ENCODE measurements at regions not wholly inside any gene's neighbourhood (a gene's known extent, or its start where the extent isn't known, plus 50 kb on each side); places are given as distances from the start of the nearest gene placed in this dataset.
A peak's percentile ranks its signal among the peaks of the same experiment; 100 is the strongest.

- ATAC-seq (no peak), DNase-seq (no peak)
- Histone ChIP-seq H3K4me3 (no peak overlapping the region), H3K36me3 (no peaks in the 10 kb centered on the region), H3K27me3 (no peaks in the 10 kb centered on the region), H3K4me1 (no peaks in the 10 kb centered on the region), H3K27ac (peak overlapping the region; percentile 47), H3K9me3 (no peaks in the 10 kb centered on the region)
- intact Hi-C loops (cut with DNase I) = no loop called here
- TF ChIP-seq, protein P1, sequence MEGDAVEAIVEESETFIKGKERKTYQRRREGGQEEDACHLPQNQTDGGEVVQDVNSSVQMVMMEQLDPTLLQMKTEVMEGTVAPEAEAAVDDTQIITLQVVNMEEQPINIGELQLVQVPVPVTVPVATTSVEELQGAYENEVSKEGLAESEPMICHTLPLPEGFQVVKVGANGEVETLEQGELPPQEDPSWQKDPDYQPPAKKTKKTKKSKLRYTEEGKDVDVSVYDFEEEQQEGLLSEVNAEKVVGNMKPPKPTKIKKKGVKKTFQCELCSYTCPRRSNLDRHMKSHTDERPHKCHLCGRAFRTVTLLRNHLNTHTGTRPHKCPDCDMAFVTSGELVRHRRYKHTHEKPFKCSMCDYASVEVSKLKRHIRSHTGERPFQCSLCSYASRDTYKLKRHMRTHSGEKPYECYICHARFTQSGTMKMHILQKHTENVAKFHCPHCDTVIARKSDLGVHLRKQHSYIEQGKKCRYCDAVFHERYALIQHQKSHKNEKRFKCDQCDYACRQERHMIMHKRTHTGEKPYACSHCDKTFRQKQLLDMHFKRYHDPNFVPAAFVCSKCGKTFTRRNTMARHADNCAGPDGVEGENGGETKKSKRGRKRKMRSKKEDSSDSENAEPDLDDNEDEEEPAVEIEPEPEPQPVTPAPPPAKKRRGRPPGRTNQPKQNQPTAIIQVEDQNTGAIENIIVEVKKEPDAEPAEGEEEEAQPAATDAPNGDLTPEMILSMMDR (IDR thresholded peaks at IDR 0.05) = no peak
These were observed 369.6 kb upstream of the ADGRL2 start for GRCh38 chr1:81430955-81431623.

GRCh38 chr1:81430236-81430938, 370.3 kb upstream of the ADGRL2 start:
- intact Hi-C loops (cut with DNase I) = no loop called here
- no peaks in the 10 kb centered on the region for H3K27me3 ChIP-seq
- TF ChIP-seq, protein P1 (IDR thresholded peaks at IDR 0.05) = no peak
- H3K9me3 ChIP-seq = no peaks in the 10 kb centered on the region
- no peak overlapping the region for H3K4me3 ChIP-seq
- H3K4me1 ChIP-seq = no peaks in the 10 kb centered on the region
- ATAC-seq (no peak), DNase-seq (no peak)
- peak overlapping the region; percentile 47 for H3K27ac ChIP-seq
- no peaks in the 10 kb centered on the region for H3K36me3 ChIP-seq

- Histone ChIP-seq H3K9me3 (no peaks in the 10 kb centered on the region), H3K27me3 (no peaks in the 10 kb centered on the region), H3K27ac (no peak overlapping the region), H3K4me3 (no peak overlapping the region), H3K36me3 (no peaks in the 10 kb centered on the region), H3K4me1 (no peaks in the 10 kb centered on the region)
- no peak for ATAC-seq
- TF ChIP-seq, protein P1 (IDR thresholded peaks at IDR 0.05) = no peak
- DNase-seq = no peak
- intact Hi-C loops (cut with DNase I) = no loop called here
These were observed 371.7 kb upstream of the ADGRL2 start for GRCh38 chr1:81428998-81429397.

GRCh38 chr1:81424816-81425215, 375.9 kb upstream of the ADGRL2 start:
- intact Hi-C loops (cut with DNase I) = no loop called here
- Histone ChIP-seq H3K27me3 (no peaks in the 10 kb centered on the region), H3K36me3 (no peaks in the 10 kb centered on the region), H3K27ac (no peak overlapping the region), H3K9me3 (no peaks in the 10 kb centered on the region), H3K4me3 (no peak overlapping the region), H3K4me1 (no peaks in the 10 kb centered on the region)
- TF ChIP-seq, protein P1 (IDR thresholded peaks at IDR 0.05) = no peak
- DNase-seq = no peak
- no peak for ATAC-seq

GRCh38 chr1:81424061-81424460, 376.7 kb upstream of the ADGRL2 start:
- no peak for ATAC-seq
- Histone ChIP-seq H3K9me3 (no peaks in the 10 kb centered on the region), H3K36me3 (no peaks in the 10 kb centered on the region), H3K4me1 (no peaks in the 10 kb centered on the region), H3K27me3 (no peaks in the 10 kb centered on the region), H3K4me3 (no peak overlapping the region), H3K27ac (no peak overlapping the region)
- DNase-seq = no peak
- intact Hi-C loops (cut with DNase I) = no loop called here
- TF ChIP-seq, protein P1 (IDR thresholded peaks at IDR 0.05) = no peak
